HG02885 (cell line): ENCODE measurements at regions not wholly inside any gene's neighbourhood (a gene's known extent, or its start where the extent isn't known, plus 50 kb on each side); places are given as distances from the start of the nearest gene placed in this dataset.
"Not testable (repeated sequence)": the region's sequence is repeated elsewhere in the genome, so short reads cannot be mapped to it uniquely, and the experiment has no call there.

ENCODE experiments used
- ATAC-seq: cut with Tn5 transposase; IDR thresholded peaks from one replicate; pipeline ENCODE4 v1.9.1; 2021; ENCODE audit warnings: mild to moderate bottlenecking; ENCODE audit not compliant: unreplicated experiment, poor library complexity

DNA sequence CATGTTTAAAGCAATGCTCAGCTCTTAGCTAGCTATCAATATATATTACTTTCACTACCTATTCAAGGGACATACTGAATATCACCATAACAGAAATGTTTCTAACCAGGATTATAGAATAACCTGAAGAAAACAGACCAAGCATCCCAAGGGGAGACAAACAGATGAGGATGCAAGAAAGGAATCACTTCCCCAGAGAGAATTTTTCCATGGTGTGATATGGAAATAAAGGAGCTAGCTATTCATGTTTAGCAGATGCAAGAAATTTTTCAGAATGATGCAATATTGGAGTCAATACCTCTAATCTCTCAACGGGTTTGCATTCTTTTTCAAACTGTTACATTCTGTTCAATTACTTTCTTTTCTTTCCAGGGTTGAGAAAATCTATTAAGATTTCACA is 538.9 kb upstream of the FLRT2 start:
- ATAC-seq, result no peak

DNA sequence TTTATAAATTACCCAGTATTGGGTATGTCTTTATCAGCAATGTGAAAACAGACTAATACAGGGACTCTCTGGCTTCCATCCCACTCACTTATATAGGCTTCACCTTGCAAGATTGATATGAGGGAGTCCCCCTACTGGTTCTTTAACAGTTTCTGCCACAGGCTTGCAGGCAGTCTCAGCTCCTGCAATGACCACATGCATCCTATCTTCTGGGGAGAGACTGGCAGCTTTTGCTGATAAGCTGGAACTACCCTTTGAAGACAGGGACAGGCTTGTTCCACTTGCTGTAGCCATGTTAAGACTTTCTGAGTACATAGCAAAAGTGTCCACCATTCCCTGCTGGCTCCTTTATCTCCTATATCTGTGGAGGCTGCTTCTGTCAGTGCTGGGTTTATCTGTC is 531.7 kb upstream of the FLRT2 start:
- no peak for ATAC-seq

DNA sequence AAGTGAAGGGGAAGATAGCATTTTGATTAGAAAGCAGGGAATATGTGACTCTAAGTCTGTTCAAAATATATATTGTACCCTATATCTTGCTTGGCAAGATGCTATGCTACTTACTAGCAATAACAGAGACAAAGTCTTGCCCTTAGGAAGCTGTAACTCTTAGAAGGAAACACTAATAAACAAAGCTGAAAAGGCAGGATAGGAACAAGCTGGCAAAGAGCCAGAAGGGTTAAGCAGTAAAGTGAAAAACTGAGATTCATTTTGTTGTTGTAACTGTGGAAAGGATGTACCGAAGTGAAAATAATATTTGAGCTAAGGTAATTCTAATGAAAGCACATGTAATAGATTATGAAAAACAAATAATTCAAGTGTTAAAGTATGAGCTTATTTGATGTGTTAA is 527.1 kb upstream of the FLRT2 start:
- ATAC-seq, result no peak

DNA sequence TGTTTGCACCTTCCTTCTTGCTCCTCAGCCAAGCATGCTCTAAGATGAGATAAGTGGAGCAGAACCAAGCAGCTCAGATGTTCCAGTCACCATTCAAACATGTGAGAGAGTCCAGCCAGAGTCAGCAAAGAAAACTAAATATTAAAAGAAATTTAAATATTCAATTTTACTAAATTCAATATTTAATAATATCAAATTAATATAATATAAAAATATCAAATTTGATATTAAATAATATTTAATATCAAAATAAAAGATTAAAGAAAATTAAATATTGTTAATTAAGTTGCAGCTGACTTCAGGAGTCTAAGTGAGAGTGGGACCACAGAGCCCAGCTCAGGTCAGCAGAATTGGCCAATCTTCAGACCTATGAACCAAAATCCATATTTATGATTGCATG is 526.1 kb upstream of the FLRT2 start:
- no peak for ATAC-seq

DNA sequence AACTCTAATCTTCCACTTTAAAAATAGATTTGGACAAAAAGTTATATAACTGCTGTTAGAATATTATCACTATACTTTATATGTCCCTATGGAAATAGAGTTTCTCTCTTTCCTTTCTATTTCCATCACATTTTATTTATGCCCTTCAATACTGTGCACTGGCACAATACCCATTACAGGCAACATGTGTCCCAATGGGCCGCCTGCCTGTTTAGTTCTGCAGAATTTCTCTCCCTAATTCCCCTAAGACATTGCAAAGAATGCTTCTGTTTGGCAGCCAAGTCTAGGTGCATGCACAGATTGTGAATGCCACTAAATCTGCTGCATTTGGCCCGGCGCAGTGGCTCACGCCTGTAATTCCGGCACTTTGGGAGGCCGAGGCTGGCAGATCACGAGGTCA is 520.4 kb upstream of the FLRT2 start:
- no peak for ATAC-seq

DNA sequence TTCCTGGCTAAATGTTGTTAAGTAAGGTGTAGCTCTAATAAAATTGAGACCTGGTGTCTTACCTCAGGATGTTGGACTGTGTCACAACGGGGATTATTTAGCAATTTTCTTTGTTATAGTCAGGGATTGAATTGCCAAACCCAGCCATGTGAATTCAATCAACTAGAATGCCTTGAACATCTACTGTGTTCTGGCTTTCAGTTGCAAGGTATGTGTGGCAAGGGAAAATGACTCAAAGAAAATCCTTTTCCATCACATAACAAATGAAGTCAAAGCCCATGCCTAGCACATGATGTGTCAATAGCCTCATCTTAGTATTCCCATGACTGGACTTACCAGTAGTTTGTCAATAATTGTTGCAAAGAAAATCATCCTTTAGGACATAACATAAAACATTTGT is 519.8 kb upstream of the FLRT2 start:
- no peak for ATAC-seq

DNA sequence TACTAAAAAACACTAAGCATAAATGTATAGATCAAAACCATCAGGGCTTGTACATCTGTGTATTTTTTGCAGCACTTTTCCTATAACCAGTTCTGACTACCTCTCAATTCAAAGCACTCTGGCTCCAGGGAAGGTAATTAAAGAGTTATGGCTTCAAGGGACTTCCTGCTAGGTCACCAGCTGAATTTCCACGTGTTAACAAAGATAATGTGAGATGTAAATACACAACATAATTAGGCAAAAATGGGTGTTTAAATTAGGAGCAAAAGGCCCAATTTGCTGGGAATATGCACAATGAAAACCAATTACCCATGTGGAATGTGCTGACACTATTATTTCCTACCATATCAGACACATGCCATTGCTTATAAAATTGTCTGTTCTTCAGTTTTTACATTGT is 513.4 kb upstream of the FLRT2 start:
- no peak for ATAC-seq

DNA sequence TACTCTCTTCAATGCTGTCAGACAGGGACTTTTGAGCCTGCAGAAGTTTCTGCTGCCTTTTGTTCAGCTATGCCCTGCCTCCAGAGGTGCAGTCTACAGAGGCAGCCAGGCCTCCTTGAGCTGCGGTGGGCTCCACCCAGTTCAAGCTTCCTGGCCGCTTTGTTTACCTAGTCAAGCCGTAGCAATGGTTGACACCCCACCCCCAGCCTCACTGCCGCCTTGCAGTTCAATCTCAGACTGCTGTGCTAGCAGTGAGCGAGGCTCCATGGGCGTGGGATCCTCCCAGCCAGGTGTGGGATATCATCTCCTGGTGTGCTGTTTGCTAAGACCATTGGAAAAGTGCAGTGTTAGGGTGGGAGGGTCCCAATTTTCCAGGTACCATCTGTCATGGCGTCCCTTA is 506.1 kb upstream of the FLRT2 start:
- ATAC-seq, result not testable (repeated sequence)

DNA sequence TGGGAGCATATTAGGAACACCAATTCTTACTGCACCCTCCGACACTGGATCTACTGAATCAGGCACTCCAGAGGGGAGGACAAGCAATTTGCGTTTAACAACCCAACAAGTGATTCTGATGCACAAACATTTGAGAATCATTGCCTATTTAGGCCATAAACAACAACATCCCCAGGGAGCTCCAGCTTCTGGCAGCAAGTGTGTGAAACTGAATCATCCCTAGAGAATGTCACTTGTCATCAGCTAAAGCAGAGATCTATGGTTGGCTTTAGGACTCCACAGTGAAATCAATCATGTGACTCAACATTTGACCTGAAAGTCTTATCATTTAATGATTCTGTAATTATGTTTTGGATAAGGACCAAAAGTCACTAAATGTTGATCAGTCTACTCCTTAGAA is 505.0 kb upstream of the FLRT2 start:
- ATAC-seq, result no peak

DNA sequence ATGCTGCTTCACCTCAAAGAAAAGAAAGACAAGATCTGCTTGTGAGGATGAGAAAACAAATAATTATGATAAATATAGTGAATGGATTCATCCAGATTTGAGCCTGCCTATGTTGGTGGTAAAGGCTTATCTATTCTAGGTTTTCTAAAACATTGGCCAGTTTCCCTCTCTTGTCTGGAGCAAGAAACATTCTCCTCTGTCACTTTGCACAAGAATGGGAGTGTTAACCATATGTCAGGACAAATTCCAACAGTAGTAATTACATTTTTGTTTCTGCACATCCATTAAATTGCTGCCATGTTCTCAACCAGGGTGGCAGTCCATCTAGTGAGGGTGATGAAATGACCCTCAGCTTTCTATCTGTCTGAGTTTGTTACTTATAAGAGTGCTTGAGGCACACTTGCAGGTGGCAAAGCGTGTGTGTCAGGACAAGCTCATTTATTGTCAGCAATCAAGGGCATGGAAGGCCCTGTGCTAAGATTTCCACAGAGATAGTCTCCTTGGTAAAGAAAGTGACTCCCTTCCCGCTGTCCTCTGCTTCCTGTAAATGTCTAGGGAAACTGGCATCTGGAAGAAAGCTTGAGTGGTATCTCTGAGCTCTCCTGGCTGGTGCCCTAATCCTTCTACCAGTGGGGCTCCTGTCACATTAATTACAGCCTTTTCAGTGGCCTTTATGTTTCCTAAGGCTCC is 502.1 kb upstream of the FLRT2 start:
- ATAC-seq, result no peak

DNA sequence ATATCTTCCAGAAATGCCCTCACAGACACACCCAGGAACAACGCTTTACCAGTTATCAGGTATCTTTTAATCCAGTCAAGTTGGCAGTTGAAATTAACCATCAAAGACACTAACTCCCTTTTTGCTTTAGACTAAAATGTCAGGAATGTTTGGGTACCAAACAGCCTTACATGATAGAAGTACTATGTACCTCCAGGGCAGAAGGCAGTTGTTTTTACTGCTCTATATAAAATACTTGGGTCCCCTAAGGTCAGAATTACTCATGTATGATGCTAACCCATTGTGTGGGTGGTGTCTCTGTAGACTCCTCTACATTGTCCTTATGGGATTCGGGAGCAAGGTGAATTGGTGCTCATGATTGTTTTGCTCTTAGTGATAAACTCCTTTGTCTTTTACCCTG is 492.5 kb upstream of the FLRT2 start:
- no peak for ATAC-seq

DNA sequence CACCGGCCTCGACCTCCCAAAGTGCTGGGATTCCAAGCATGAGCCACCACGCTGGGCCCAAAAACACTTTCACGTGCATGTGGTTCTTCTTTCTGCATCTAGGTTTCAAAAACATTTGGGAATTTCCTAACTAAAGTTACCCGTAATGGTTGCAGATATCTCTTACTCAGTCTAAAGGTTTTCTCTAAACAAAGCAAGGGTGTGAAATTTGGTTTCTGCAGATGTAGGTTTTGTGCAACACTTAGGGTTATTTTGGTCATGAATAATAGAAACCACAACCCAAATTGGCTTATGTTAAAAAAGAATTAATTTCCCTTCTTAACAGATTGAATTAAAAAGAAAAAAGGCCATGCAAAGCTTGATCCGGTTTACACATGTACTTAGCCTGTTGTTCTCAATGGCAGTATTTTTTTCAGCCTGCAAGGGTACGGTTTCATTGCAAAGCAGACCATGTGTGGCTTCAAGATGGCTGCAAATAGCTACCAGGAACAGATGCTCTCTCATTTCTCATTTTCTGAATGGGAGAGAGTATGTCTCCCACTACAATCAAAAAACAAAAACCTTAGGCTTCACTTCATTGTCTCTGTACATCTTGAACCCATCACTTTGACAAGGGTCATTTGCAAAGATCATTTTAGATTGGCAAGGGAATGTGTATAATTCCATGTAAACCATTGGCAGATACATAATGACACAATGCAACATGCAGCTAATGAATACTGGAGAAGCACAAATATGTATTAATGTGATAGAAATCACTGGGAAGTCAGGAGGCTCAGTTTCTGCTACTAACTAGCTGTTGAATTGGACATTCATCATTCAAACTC is 491.2 kb upstream of the FLRT2 start:
- ATAC-seq, result no peak

DNA sequence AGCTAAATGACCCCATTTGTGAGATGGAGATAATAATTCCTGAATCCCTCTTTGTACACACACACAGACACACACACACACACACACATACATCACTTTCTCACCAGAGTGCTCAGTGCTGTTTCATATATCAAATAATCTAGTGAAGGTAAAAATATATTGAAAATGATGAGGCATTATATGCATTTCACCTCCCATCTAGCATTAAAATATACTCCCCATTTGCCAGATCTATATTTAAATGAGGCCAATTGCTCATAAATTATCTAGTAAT is 490.7 kb upstream of the FLRT2 start:
- ATAC-seq, result no peak

DNA sequence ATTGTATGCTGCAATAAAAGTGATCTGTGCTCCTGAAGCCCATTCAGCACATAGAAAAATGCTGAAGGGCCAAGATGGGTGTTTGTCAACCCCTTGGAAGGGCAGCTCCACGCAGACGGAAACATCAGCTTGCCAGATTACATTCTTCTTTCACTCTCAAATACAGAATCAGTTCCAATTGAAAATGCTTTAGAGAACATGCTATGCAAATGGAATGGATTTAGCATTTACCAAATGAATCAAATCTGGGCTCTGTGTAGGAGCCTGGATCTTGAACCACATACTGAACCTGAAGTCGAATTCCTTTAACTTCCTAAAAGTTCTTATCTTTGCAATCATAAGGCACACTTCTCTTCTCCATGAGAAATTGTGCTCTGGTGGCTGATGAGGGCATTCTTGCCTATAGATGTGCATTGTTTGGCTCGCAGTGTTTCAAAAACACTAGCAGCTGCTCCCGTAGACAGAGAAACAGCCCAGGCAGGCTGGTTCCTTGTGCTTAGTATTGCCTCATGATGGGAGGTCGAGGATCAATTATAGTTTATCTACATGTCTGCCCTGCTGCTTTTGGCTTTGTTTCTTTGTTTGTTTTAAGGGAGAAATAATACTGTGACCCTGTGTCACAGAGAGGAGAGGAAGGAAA is 489.8 kb upstream of the FLRT2 start:
- ATAC-seq, result no peak

DNA sequence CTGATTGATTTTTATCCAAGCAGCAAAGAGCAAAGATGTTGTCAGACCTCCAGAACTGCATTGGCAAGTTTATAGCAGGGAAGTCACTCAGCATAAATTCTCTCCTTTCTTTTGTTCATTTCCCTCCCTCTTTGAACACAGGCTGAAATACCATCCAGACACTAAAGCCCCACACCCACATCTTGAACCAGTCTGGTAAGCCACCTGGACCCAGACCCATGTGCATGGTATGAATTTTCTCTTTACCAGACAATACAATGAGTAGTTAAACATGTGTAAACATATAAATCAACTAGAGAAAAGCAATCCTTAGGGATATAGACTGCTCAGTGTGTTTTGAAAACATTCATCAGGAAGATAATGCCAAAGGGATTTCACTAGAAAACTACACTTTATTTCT is 488.3 kb upstream of the FLRT2 start:
- ATAC-seq, result no peak

DNA sequence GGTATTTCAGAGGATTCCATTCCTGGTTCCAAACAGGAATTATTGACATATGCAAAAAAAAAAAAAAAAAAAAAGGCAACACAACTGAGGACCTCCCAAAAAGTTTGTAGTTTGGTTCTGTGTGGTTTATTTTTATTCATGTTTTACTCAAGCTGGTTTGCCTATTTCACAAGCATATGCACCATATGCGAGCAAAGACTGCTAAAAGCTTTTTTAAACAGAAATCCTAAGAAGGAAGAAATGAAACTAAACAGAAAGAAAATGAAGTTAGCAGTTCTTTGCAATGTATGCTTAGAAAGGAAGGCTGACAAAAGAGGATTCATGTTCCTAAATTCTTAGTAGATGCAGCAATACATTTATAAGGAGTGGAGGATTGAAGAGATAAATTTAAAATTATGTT is 487.6 kb upstream of the FLRT2 start:
- no peak for ATAC-seq

DNA sequence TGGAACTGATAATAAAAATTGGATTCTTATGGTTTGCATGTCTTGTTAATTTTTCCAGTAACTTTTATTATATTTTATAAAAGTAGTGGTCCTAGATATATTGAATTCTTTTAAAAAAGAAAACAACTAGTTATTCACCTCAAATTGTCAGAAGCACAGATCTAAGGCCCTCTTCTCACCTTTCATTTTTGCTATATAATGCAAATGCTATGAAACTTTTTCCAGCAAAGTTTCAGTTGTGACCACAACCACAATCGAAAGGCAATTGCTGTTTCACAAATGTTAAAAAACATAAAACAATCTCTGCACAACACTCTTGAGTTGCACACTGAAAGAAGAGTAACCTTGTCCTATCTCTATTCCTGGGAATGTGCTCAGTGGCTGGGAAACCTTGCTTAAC is 479.8 kb upstream of the FLRT2 start:
- ATAC-seq, result no peak

DNA sequence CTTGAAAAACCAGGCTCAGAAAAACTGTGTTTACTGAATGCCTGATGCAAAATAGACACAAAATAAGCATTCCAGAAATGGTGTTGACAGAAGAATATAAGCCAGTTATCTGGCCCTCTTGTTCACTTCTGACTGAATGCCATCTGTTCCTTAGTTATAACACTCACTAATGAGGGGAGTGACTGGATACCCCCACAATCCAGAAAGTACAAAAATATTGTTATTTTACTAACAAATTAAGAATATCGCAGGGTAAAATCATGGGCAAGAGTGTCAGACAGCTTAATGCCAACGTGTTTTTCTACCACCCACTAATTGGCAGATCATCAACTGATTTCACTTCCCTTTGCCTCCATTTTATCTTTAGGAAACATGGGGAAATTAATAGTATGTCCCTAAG is 477.3 kb upstream of the FLRT2 start:
- ATAC-seq, result no peak

DNA sequence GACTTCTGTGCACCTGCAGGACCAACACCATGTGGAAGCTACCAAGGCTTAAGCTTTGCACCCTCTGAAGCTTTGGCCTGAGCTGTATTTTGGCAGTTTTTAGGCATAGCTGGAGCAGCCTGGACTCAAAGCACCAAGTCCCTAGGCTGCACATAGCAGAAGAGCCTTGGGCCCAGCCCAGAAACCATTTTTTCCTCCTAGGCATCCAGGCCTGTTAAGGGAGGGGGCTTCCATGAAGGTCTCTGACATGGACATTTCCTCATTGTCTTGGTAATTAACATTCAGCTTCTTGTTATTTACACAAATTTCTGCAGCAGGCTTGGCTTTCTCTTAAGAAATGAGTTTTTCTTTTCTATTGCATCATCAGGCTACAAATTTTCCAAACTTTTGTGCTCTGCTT is 475.8 kb upstream of the FLRT2 start:
- no peak for ATAC-seq

DNA sequence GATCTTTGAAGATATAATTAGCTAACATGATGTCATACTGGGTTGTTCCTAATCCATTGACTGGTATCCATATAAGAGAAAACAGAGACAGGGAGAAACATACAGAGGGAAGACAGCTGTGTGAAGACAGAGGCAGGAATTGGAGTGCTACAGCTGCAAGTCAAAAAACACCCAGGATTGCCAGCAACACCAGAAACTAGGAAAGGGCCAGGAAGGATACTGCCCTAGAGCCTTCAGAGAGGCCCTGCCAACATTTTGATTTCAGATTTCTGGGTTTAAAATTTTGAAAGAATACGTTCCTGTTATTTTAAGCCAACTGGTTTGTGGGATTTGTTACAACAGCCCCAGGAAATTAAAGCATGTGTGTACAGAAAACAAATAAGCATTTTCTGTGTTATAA is 473.7 kb upstream of the FLRT2 start:
- ATAC-seq, result no peak

DNA sequence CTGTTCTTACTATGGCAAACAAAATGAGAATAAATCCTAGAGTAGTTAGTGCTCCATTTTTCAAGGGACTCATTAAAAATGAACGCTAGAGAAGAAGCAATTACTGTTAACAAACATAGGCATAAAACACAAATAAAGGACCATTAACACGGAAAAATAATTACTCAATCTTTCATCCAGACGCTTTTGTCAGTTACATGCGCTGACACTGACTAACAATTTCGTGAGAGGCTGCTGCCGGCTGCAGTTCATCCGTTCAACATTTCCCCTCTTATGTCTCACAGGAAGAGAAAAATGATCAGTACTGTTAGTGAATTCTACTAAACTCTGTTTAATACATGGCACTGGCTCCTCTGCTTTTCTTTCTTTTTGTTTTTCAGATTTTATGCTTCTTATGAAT is 472.7 kb upstream of the FLRT2 start:
- ATAC-seq, result no peak

DNA sequence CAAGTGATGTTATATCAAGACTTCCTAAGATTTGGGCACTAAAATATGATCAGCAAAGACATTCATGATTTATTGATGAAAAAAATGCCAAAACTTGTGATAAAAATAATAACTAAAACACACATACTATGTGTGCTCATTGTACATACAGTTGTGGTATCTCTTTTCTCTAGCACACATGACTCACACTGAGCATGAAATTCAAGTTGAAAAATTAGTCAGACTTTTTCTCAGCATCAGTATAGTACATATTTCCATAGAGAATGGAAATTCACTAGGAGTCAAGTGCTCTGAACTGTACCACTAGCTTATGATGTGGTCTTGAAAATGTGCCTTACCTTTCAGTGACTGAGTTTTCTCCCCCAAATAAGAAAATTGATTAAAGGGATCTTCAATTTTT is 471.8 kb upstream of the FLRT2 start:
- ATAC-seq, result no peak
